Small intestine (tissue), 7 donors: ENCODE measurements at regions not wholly inside any gene's neighbourhood (a gene's known extent, or its start where the extent isn't known, plus 50 kb on each side); places are given as distances from the start of the nearest gene placed in this dataset.

Source experiments
- DNase-seq, 2 donors: peaks; one replicate each; pipeline versions ENCODE4 v3.0.0 to v3.0.0-alpha.2; 2013
- FAIRE-seq: peaks from 2 replicates; lab custom pipeline; 2012; peaks lifted over from hg19 to GRCh38; lab: Jason Lieb, UNC
- H3K27ac ChIP-seq, 3 donors: one replicate each; pipeline ENCODE4 v1.5.1; 2013; ENCODE audit warnings: low read length in 2 of 3, mild to moderate bottlenecking in 2 of 3, control low read depth in 1 of 3, inconsistent platforms in 1 of 3, low read depth in 1 of 3, moderate library complexity in 1 of 3
- H3K27me3 ChIP-seq, 3 donors: one replicate each; pipeline ENCODE4 v1.6.1; 2013; ENCODE audit warnings: low read length in 3 of 3, inconsistent platforms in 1 of 3; ENCODE audit not compliant: control insufficient read depth in 3 of 3, insufficient read depth in 3 of 3
- H3K36me3 ChIP-seq, 3 donors: one replicate each; pipeline ENCODE4 v1.6.1; 2013; ENCODE audit warnings: low read length in 3 of 3, inconsistent platforms in 1 of 3, low read depth in 1 of 3, mild to moderate bottlenecking in 1 of 3, moderate library complexity in 1 of 3; ENCODE audit not compliant: control insufficient read depth in 3 of 3, insufficient read depth in 2 of 3
- H3K4me1 ChIP-seq, 3 donors: one replicate each; pipeline ENCODE4 v1.6.1; 2013; ENCODE audit warnings: low read length in 2 of 3, inconsistent platforms in 1 of 3, low read depth in 1 of 3, mild to moderate bottlenecking in 1 of 3, moderate library complexity in 1 of 3; ENCODE audit not compliant: control insufficient read depth in 3 of 3, insufficient read depth in 2 of 3
- H3K4me3 ChIP-seq, 3 donors: one replicate each; pipeline ENCODE4 v1.5.1; 2013; ENCODE audit warnings: low read length in 3 of 3, control low read depth in 1 of 3, inconsistent platforms in 1 of 3, low read depth in 1 of 3, mild to moderate bottlenecking in 1 of 3, moderate library complexity in 1 of 3
- H3K9me3 ChIP-seq, 2 donors: one replicate each; pipeline ENCODE4 v1.6.1; 2013; ENCODE audit warnings: low read depth in 1 of 2, low read length in 1 of 2; ENCODE audit not compliant: control insufficient read depth in 2 of 2, insufficient read depth in 1 of 2
- WGBS, 3 donors: extraction: QIAGEN DNeasy Blood & Tissue Kit; methylation state at CpG; one replicate each; pipeline ENCODE4 v1.1.7; 2013; 5-methylcytosine and 5-hydroxymethylcytosine counted together
- donor health status: healthy with polysubstance abuse.
- donor health status: control.
- donor health status: control.
- donor health status: Bipolar disorder and iron deficiency.
- donor health status: healthy.

- Histone ChIP-seq H3K27ac (no peak overlapping the region), H3K9me3 (no peaks in the 10 kb centered on the region), H3K4me3 (no peak overlapping the region), H3K36me3 (no peaks in the 10 kb centered on the region), H3K4me1 (no peaks in the 10 kb centered on the region), H3K27me3 (no peaks in the 10 kb centered on the region)
- 81 to 88% (median 87%) methylated on average over 2 of the region's 2 CpGs for WGBS, 3 donors
- FAIRE-seq: no peak
- DNase-seq: no peak
These were observed 120.8 kb upstream of the RAP2B start for GRCh38 chr3:153041181-153041580.

GRCh38 chr3:153042088-153042487, 119.9 kb upstream of the RAP2B start:
- 67 to 95% (median 86%) methylated on average over 1 of the region's 1 CpG for WGBS, 3 donors
- Histone ChIP-seq H3K36me3 (no peaks in the 10 kb centered on the region), H3K27ac (no peak overlapping the region), H3K4me1 (no peaks in the 10 kb centered on the region), H3K27me3 (no peaks in the 10 kb centered on the region), H3K9me3 (no peaks in the 10 kb centered on the region), H3K4me3 (no peak overlapping the region)
- no peak for DNase-seq
- no peak for FAIRE-seq

- FAIRE-seq (no peak), DNase-seq (no peak)
- no peaks in the 10 kb centered on the region for H3K9me3 ChIP-seq
- 54 to 65% (median 59%) methylated on average over 3 of the region's 3 CpGs for whole genome bisulfite sequencing, 3 donors
- no peaks in the 10 kb centered on the region for H3K27me3 ChIP-seq
- H3K36me3 ChIP-seq: no peaks in the 10 kb centered on the region
- no peaks in the 10 kb centered on the region for H3K4me1 ChIP-seq
- H3K4me3 ChIP-seq: no peak overlapping the region
- H3K27ac ChIP-seq: no peak overlapping the region
These were observed 118.2 kb upstream of the RAP2B start for GRCh38 chr3:153043729-153044328.

- Histone ChIP-seq H3K36me3 (no peaks in the 10 kb centered on the region), H3K27me3 (no peaks in the 10 kb centered on the region), H3K4me1 (no peaks in the 10 kb centered on the region), H3K4me3 (no peak overlapping the region), H3K9me3 (no peaks in the 10 kb centered on the region), H3K27ac (no peak overlapping the region)
- FAIRE-seq: no peak
- no peak for DNase-seq
These were observed 116.9 kb upstream of the RAP2B start for GRCh38 chr3:153045150-153045549.

- Histone ChIP-seq H3K4me1 (no peaks in the 10 kb centered on the region), H3K27me3 (no peaks in the 10 kb centered on the region), H3K4me3 (no peak overlapping the region), H3K27ac (no peak overlapping the region), H3K9me3 (no peaks in the 10 kb centered on the region), H3K36me3 (no peaks in the 10 kb centered on the region)
- no peak for FAIRE-seq
- 92 to 97% (median 94%) methylated on average over 6 of the region's 6 CpGs for WGBS, 3 donors
- DNase-seq: no peak
These were observed 111.0 kb upstream of the RAP2B start for GRCh38 chr3:153050978-153051377.

- no peak overlapping the region for H3K4me3 ChIP-seq
- no peaks in the 10 kb centered on the region for H3K36me3 ChIP-seq
- no peak for FAIRE-seq
- no peaks in the 10 kb centered on the region for H3K4me1 ChIP-seq
- H3K27ac ChIP-seq: no peak overlapping the region
- peak; percentile 21 to 81 for DNase-seq
- WGBS, 3 donors: 63 to 76% (median 71%) methylated on average over 6 of the region's 6 CpGs
- H3K9me3 ChIP-seq: no peaks in the 10 kb centered on the region
- no peaks in the 10 kb centered on the region for H3K27me3 ChIP-seq
These were observed 110.5 kb upstream of the RAP2B start for GRCh38 chr3:153051427-153052095.

GRCh38 chr3:153052096-153052460, 109.9 kb upstream of the RAP2B start:
- Histone ChIP-seq H3K27me3 (no peaks in the 10 kb centered on the region), H3K36me3 (no peaks in the 10 kb centered on the region), H3K4me3 (no peak overlapping the region), H3K4me1 (no peaks in the 10 kb centered on the region), H3K27ac (no peak overlapping the region), H3K9me3 (no peaks in the 10 kb centered on the region)
- DNase-seq (peak; percentile 19 to 22), FAIRE-seq (no peak)
- WGBS, 3 donors: 63 to 71% (median 65%) methylated on average over 4 of the region's 4 CpGs

GRCh38 chr3:153055217-153055616, 106.8 kb upstream of the RAP2B start:
- no peak for DNase-seq
- 79 to 89% (median 85%) methylated on average over 5 of the region's 5 CpGs for WGBS, 3 donors
- no peaks in the 10 kb centered on the region for H3K27me3 ChIP-seq
- H3K36me3 ChIP-seq: no peaks in the 10 kb centered on the region
- H3K4me1 ChIP-seq: no peaks in the 10 kb centered on the region
- H3K27ac ChIP-seq: no peak overlapping the region
- H3K4me3 ChIP-seq: no peak overlapping the region
- peaks cover 0 to 3% of the 10 kb centered on the region in 2 donors for H3K9me3 ChIP-seq
- no peak for FAIRE-seq

- no peak for FAIRE-seq
- no peaks in the 10 kb centered on the region for H3K27me3 ChIP-seq
- WGBS, 3 donors: 86 to 94% (median 88%) methylated on average over 1 to 2 of the region's 2 CpGs
- peaks cover 0 to 3% of the 10 kb centered on the region in 2 donors for H3K9me3 ChIP-seq
- no peaks in the 10 kb centered on the region for H3K4me1 ChIP-seq
- H3K27ac ChIP-seq: no peak overlapping the region
- no peaks in the 10 kb centered on the region for H3K36me3 ChIP-seq
- H3K4me3 ChIP-seq: no peak overlapping the region
- DNase-seq: no peak
These were observed 106.2 kb upstream of the RAP2B start for GRCh38 chr3:153055779-153056178.
